GM23338 (cell line): ENCODE measurements at regions not wholly inside any gene's neighbourhood (a gene's known extent, or its start where the extent isn't known, plus 50 kb on each side); places are given as distances from the start of the nearest gene placed in this dataset.

Source experiments
- ATAC-seq: fragments of 200-7000 bp; cut with Tn5 transposase; 3 replicates; pipeline ENCODE4 v1.9.1; 2020
- DNase-seq: peaks from one replicate; pipeline ENCODE4 v3.0.0-alpha.2; 2015; ENCODE audit warnings: low spot score
- H2AFZ ChIP-seq: fragments of 200-600 bp; sonication (generic); 2 replicates; pipeline ENCODE4 v1.8.0; 2016; ENCODE audit warnings: antibody characterized with exemption, mild to moderate bottlenecking, moderate library complexity
- H3F3A ChIP-seq: fragments of 200-600 bp; sonication (generic); replicated peaks from 2 replicates; pipeline ENCODE4 v1.8.0; 2017; ENCODE audit warnings: antibody characterized with exemption, mixed run types, low read depth
- H3K27ac ChIP-seq: fragments of 200-600 bp; sonication (generic); 2 replicates; pipeline ENCODE4 v1.6.1; 2016; ENCODE audit warnings: low read depth
- H3K27me3 ChIP-seq: fragments of 200-600 bp; sonication (generic); 2 replicates; pipeline ENCODE4 v1.8.0; 2016; ENCODE audit warnings: mild to moderate bottlenecking, mixed run types, moderate library complexity; ENCODE audit not compliant: insufficient read depth
- H3K36me3 ChIP-seq: fragments of 200-600 bp; sonication (generic); 2 replicates; pipeline ENCODE4 v1.8.0; 2016; ENCODE audit warnings: mild to moderate bottlenecking; ENCODE audit not compliant: insufficient read depth
- H3K4me1 ChIP-seq: fragments of 200-600 bp; sonication (generic); 2 replicates; pipeline ENCODE4 v1.8.0; 2016; ENCODE audit warnings: mild to moderate bottlenecking, moderate library complexity; ENCODE audit not compliant: insufficient read depth
- H3K4me2 ChIP-seq: fragments of 200-600 bp; sonication (generic); 2 replicates; pipeline ENCODE4 v1.7.1; 2017; ENCODE audit warnings: mixed run types
- H3K4me3 ChIP-seq: fragments of 200-600 bp; sonication (generic); 2 replicates; pipeline ENCODE4 v1.6.1; 2016; ENCODE audit warnings: mixed run types
- H3K79me2 ChIP-seq: fragments of 200-600 bp; sonication (generic); replicated peaks from 2 replicates; pipeline ENCODE4 v1.8.0; 2017; ENCODE audit warnings: mild to moderate bottlenecking; ENCODE audit not compliant: insufficient read depth
- H3K9me2 ChIP-seq: fragments of 200-600 bp; sonication (generic); 2 replicates; pipeline ENCODE4 v1.8.0; 2017; ENCODE audit not compliant: insufficient read depth
- H4K20me1 ChIP-seq: fragments of 200-600 bp; sonication (generic); replicated peaks from 2 replicates; pipeline ENCODE4 v1.8.0; 2017; ENCODE audit warnings: mild to moderate bottlenecking; ENCODE audit not compliant: insufficient read depth
- H3K27ac Mint-ChIP-seq: 2 replicates; pipeline ENCODE4 v1.8.0; 2020; ENCODE audit warnings: inconsistent platforms, mild to moderate bottlenecking, moderate library complexity, mixed read lengths
- H3K27me3 Mint-ChIP-seq: 3 replicates; pipeline ENCODE4 v1.8.0; 2022; ENCODE audit warnings: low read depth, mild to moderate bottlenecking, moderate library complexity, mixed read lengths, inconsistent platforms; ENCODE audit not compliant: insufficient read depth, poor library complexity
- H3K36me3 Mint-ChIP-seq: 3 replicates; pipeline ENCODE4 v1.8.0; 2021; ENCODE audit warnings: low read depth, mild to moderate bottlenecking, inconsistent platforms, moderate library complexity, mixed read lengths
- H3K4me1 Mint-ChIP-seq: 3 replicates; pipeline ENCODE4 v1.8.0; 2020; ENCODE audit warnings: mild to moderate bottlenecking, inconsistent platforms, mixed read lengths
- H3K4me3 Mint-ChIP-seq: 3 replicates; pipeline ENCODE4 v1.8.0; 2021; ENCODE audit warnings: moderate library complexity, mild to moderate bottlenecking, inconsistent platforms, mixed read lengths
- H3K9me3 Mint-ChIP-seq: 3 replicates; pipeline ENCODE4 v1.8.0; 2020; ENCODE audit warnings: moderate library complexity, mild to moderate bottlenecking, inconsistent platforms, mixed read lengths
- CREB1 ChIP-seq: fragments of 250-450 bp; sonication (Bioruptor Pico); IDR thresholded peaks from 2 replicates; pipeline ENCODE4 v1.5.0; 2020; ENCODE audit warnings: low read depth, mild to moderate bottlenecking, moderate library complexity
- CTCF ChIP-seq, 2 experiments: fragments of 200-600 bp in 1 of 2; sonication (generic) in 1 of 2; conservative IDR thresholded peaks; 2 replicates each; pipeline versions ENCODE4 v1.5.1 to v1.6.1; 2016 to 2017; ENCODE audit warnings: antibody characterized with exemption in 2 of 2, low read depth in 2 of 2, mild to moderate bottlenecking in 2 of 2, moderate library complexity in 1 of 2
- ETS1 ChIP-seq: IDR thresholded peaks from 2 replicates; pipeline ENCODE4 v1.6.1; 2016; ENCODE audit warnings: antibody characterized with exemption
- EZH2 ChIP-seq: fragments of 200-600 bp; sonication (generic); IDR thresholded peaks from one replicate; pipeline ENCODE4 v1.8.0; 2017; ENCODE audit warnings: antibody characterized with exemption, mild to moderate bottlenecking, low read depth; ENCODE audit not compliant: unreplicated experiment
- EZH2phosphoT487 ChIP-seq: fragments of 200-600 bp; sonication (generic); IDR thresholded peaks from one replicate; pipeline ENCODE4 v1.8.1; 2018; ENCODE audit warnings: antibody characterized with exemption; ENCODE audit not compliant: unreplicated experiment
- JUNB ChIP-seq: IDR thresholded peaks from one replicate; pipeline ENCODE4 v1.6.1; 2016; ENCODE audit warnings: antibody characterized with exemption; ENCODE audit not compliant: unreplicated experiment
- NANOG ChIP-seq: IDR thresholded peaks from 2 replicates; pipeline ENCODE4 v1.6.1; 2016; ENCODE audit warnings: antibody characterized with exemption, borderline replicate concordance
- POLR2AphosphoS5 ChIP-seq: IDR thresholded peaks from 2 replicates; pipeline ENCODE4 v1.6.1; 2016; ENCODE audit warnings: antibody characterized with exemption, low read depth
- REST ChIP-seq: IDR thresholded peaks from one replicate; pipeline ENCODE4 v1.6.1; 2018; ENCODE audit warnings: antibody characterized with exemption; ENCODE audit not compliant: unreplicated experiment
- STAT1 ChIP-seq: IDR thresholded peaks from one replicate; pipeline ENCODE4 v1.6.1; 2016; ENCODE audit warnings: antibody characterized with exemption; ENCODE audit not compliant: unreplicated experiment
- ZNF114 ChIP-seq: fragments of 250-450 bp; sonication (Bioruptor Pico); IDR thresholded peaks from 2 replicates; pipeline ENCODE4 v1.5.0; 2020; ENCODE audit warnings: mild to moderate bottlenecking, moderate library complexity
- ZNF331 ChIP-seq: fragments of 250-450 bp; sonication (Bioruptor Pico); IDR thresholded peaks from 2 replicates; pipeline ENCODE4 v1.5.0; 2020; ENCODE audit warnings: low read depth, mild to moderate bottlenecking, moderate library complexity
- ZNF462 ChIP-seq: fragments of 250-450 bp; sonication (Bioruptor Pico); IDR thresholded peaks from 2 replicates; pipeline ENCODE4 v1.5.0; 2020; ENCODE audit warnings: mild to moderate bottlenecking, moderate library complexity

GRCh38 chrX:81875800-81876199 lies 673.9 kb downstream of the SH3BGRL start:
- Histone ChIP-seq H2AFZ (no peak overlapping the region), H3K9me2 (no peaks in the 10 kb centered on the region), H3K27me3 (no peaks in the 10 kb centered on the region), H3K79me2 (no peaks in the 10 kb centered on the region), H3F3A (no peaks in the 10 kb centered on the region), H3K27ac (no peak overlapping the region), H3K36me3 (no peaks in the 10 kb centered on the region), H4K20me1 (no peaks in the 10 kb centered on the region), H3K4me3 (no peak overlapping the region), H3K4me1 (no peaks in the 10 kb centered on the region), H3K4me2 (no peak overlapping the region)
- Mint-ChIP-seq H3K4me1 (no peaks in the 10 kb centered on the region), H3K4me3 (no peak overlapping the region), H3K27me3 (no peaks in the 10 kb centered on the region), H3K9me3 (peaks cover 37% of the 10 kb centered on the region), H3K27ac (no peak overlapping the region), H3K36me3 (no peaks in the 10 kb centered on the region)
- ATAC-seq (no peak), DNase-seq (no peak)
- TF ChIP-seq EZH2 (no peak), EZH2phosphoT487 (no peak), STAT1 (no peak), CREB1 (no peak), ZNF114 (no peak), ETS1 (no peak), ZNF331 (CRISPR knock-in tag) (no peak), CTCF (conservative IDR thresholded peaks at IDR 0.05; ENCODE audit: low read depth in 2 of 2) (no peak), ZNF462 (CRISPR knock-in tag) (no peak), POLR2AphosphoS5 (no peak), NANOG (no peak), JUNB (no peak), REST (no peak)
